Mucosa of descending colon (tissue), 3 donors: ENCODE measurements at regions not wholly inside any gene's neighbourhood (a gene's known extent, or its start where the extent isn't known, plus 50 kb on each side); places are given as distances from the start of the nearest gene placed in this dataset.

ENCODE experiments used
- ATAC-seq: fragments of 200-7000 bp; cut with Tn5 transposase; one replicate; pipeline ENCODE4 v1.9.1; 2020; ENCODE audit warnings: mild to moderate bottlenecking, moderate library complexity
- DNase-seq, 3 donors: peaks; one replicate each; pipeline ENCODE4 v3.0.0-alpha.2; 2020
- H3K36me3 ChIP-seq: fragments of 200-600 bp; one replicate; pipeline ENCODE4 v1.8.0; 2021; ENCODE audit warnings: low read depth, mild to moderate bottlenecking
- H3K4me1 ChIP-seq: fragments of 200-600 bp; one replicate; pipeline ENCODE4 v1.8.0; 2021; ENCODE audit warnings: low read depth, mild to moderate bottlenecking
- H3K4me3 ChIP-seq: fragments of 200-600 bp; one replicate; pipeline ENCODE4 v1.8.0; 2021; ENCODE audit warnings: mild to moderate bottlenecking
- H3K9me3 ChIP-seq: fragments of 200-600 bp; one replicate; pipeline ENCODE4 v1.8.0; 2021; ENCODE audit warnings: mild to moderate bottlenecking
- intact Hi-C, 2 donors: fragments of 100-400 bp; cut with DNase I in 1 of 2; cut with micrococcal nuclease in 1 of 2; formaldehyde crosslinking; loops; one replicate each; pipeline versions ENCODE4 v1.11.0 to v1.11.1; 2022; cut with DNase I, micrococcal nuclease
- TF ChIP-seq, protein P1 (sequence below): fragments of 200-600 bp; IDR thresholded peaks from one replicate; pipeline ENCODE4 v1.8.0; 2022; ENCODE audit warnings: antibody characterized with exemption, mild to moderate bottlenecking
- donor health status: DM: no; HTN: no; CAD: no; lungs with moderate emphysema.
- donor health status: DM: no; HTN: no; CAD: no.
- donor health status: DM: no; HTN: yes; CAD: no.

GRCh38 chr2:129139380-129139779 is 820.7 kb upstream of the HS6ST1 start:
- H3K4me1 ChIP-seq, result no peaks in the 10 kb centered on the region
- DNase-seq (no peak), ATAC-seq (no peak)
- no peak overlapping the region for H3K4me3 ChIP-seq
- no peaks in the 10 kb centered on the region for H3K9me3 ChIP-seq
- intact Hi-C loops, result no loop called here
- no peaks in the 10 kb centered on the region for H3K36me3 ChIP-seq
- TF ChIP-seq, protein P1, sequence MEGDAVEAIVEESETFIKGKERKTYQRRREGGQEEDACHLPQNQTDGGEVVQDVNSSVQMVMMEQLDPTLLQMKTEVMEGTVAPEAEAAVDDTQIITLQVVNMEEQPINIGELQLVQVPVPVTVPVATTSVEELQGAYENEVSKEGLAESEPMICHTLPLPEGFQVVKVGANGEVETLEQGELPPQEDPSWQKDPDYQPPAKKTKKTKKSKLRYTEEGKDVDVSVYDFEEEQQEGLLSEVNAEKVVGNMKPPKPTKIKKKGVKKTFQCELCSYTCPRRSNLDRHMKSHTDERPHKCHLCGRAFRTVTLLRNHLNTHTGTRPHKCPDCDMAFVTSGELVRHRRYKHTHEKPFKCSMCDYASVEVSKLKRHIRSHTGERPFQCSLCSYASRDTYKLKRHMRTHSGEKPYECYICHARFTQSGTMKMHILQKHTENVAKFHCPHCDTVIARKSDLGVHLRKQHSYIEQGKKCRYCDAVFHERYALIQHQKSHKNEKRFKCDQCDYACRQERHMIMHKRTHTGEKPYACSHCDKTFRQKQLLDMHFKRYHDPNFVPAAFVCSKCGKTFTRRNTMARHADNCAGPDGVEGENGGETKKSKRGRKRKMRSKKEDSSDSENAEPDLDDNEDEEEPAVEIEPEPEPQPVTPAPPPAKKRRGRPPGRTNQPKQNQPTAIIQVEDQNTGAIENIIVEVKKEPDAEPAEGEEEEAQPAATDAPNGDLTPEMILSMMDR, result no peak

- intact Hi-C loops, result no loop called here
- ATAC-seq, result no peak
- Histone ChIP-seq H3K36me3 (no peaks in the 10 kb centered on the region), H3K4me3 (no peak overlapping the region), H3K4me1 (no peaks in the 10 kb centered on the region), H3K9me3 (no peaks in the 10 kb centered on the region)
- no peak for DNase-seq
- TF ChIP-seq, protein P1, result no peak
Measured at GRCh38 chr2:129142465-129142864, 823.8 kb upstream of the HS6ST1 start.

DNA sequence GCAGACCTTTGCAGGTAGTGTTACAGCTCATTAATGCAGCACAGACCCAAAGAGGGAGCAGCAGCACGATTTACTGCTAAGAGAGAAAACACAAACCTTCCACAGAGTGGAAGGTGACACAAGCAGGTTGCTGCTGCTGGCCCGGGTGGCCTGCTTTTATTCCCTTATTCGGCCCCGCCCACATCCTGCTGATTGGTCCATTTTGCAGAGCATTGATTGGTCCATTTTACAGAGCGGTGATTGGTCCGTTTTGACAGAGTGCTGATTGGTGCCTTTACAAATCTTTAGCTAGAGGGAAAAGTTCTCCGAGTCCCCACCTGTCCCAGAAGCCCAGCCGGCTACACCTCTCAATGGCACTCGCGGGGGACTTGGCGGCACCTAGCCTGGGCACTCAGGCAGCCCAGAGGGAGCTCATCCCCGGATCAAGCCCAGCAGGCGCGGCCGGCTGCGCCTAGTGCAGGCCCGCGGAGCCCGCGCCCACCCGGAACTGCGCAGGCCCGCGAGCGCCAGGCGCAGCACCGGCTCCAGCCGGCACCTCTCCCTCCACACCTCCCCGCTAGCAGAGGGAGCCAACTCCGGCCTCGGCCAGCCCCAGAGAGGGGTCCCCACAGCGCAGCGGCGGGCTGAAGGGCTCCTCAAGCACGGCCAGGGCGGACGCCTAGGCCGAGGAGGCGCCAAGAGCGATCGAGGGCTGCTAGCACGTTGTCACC is 825.6 kb upstream of the HS6ST1 start:
- H3K9me3 ChIP-seq, result no peaks in the 10 kb centered on the region
- H3K36me3 ChIP-seq, result no peaks in the 10 kb centered on the region
- intact Hi-C loops, result no loop called here
- H3K4me3 ChIP-seq, result no peak overlapping the region
- DNase-seq (peak in 1 of 3 donors; percentile 37), ATAC-seq (no peak)
- TF ChIP-seq, protein P1, result no peak
- H3K4me1 ChIP-seq, result no peaks in the 10 kb centered on the region

DNA sequence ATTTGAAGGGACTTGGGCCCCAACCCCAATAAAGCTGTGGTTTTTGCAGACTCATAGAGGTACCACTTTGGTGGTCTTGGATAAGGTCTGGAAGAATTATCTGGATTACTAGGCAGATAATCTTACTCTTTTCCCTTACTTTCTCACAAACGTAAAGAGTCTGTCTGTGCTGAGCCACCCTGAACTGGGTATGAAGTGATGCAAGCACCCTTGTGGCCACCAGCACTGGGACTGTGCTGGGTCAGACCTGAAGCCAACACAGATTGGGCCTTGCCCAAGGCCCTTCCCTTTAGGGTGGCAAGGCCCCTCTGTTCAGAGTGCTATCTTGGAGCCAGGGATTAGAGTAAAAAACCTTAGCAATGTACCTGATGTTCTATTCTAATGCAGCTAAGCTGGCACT is 827.0 kb upstream of the RAB6C start:
- no peak overlapping the region for H3K4me3 ChIP-seq
- TF ChIP-seq, protein P1, result no peak
- no peaks in the 10 kb centered on the region for H3K36me3 ChIP-seq
- no peaks in the 10 kb centered on the region for H3K4me1 ChIP-seq
- intact Hi-C loops, result no loop called here
- DNase-seq (no peak), ATAC-seq (no peak)
- H3K9me3 ChIP-seq, result no peaks in the 10 kb centered on the region

GRCh38 chr2:129160879-129161278 is 818.6 kb upstream of the RAB6C start:
- Histone ChIP-seq H3K36me3 (no peaks in the 10 kb centered on the region), H3K4me3 (no peak overlapping the region), H3K4me1 (no peaks in the 10 kb centered on the region), H3K9me3 (no peaks in the 10 kb centered on the region)
- intact Hi-C loops, result no loop called here
- TF ChIP-seq, protein P1, result no peak
- DNase-seq (no peak), ATAC-seq (no peak)
